ENCODE measurements at regions not wholly inside any gene's neighbourhood (a gene's known extent, or its start where the extent isn't known, plus 50 kb on each side); places are given as distances from the start of the nearest gene placed in this dataset.

DNA sequence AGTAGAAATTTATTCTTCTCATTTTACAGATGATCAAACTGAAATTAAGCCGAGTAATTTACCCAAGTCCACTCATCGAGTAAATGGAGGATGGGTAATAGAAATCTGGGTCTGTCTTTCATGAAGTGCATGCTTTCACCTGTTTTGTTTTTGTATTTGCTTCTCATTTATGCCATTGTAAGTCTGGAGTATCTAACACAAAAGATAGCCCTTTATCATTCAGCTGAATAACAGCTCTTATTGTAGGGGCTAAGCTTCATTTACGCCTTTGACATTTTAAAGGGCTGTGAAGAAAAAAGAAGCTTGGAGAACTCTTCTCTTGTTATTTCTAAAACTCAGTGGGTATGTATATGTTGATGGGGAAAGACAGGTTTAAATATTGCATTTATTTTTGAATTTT lies 1196.2 kb upstream of the TENM4 start:
- TF ChIP-seq EZH2phosphoT487 (IDR thresholded peaks at IDR 0.05) (no peak), EZH2 (IDR thresholded peaks at IDR 0.05) (no peak)
- TF ChIP-seq, protein P1, sequence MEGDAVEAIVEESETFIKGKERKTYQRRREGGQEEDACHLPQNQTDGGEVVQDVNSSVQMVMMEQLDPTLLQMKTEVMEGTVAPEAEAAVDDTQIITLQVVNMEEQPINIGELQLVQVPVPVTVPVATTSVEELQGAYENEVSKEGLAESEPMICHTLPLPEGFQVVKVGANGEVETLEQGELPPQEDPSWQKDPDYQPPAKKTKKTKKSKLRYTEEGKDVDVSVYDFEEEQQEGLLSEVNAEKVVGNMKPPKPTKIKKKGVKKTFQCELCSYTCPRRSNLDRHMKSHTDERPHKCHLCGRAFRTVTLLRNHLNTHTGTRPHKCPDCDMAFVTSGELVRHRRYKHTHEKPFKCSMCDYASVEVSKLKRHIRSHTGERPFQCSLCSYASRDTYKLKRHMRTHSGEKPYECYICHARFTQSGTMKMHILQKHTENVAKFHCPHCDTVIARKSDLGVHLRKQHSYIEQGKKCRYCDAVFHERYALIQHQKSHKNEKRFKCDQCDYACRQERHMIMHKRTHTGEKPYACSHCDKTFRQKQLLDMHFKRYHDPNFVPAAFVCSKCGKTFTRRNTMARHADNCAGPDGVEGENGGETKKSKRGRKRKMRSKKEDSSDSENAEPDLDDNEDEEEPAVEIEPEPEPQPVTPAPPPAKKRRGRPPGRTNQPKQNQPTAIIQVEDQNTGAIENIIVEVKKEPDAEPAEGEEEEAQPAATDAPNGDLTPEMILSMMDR (IDR thresholded peaks at IDR 0.05): no peak
- no peak overlapping the region for H3K4me3 Mint-ChIP-seq
- Histone ChIP-seq H3F3A (ENCODE audit: low read depth) (no peaks in the 10 kb centered on the region), H3K27ac (no peak overlapping the region), H2AFZ (replicated peaks) (no peak overlapping the region), H3K79me2 (ENCODE audit: low read depth) (no peaks in the 10 kb centered on the region), H3K4me2 (no peak overlapping the region), H3K4me1 (peaks cover 17% of the 10 kb centered on the region), H3K4me3 (no peak overlapping the region), H3K27me3 (no peaks in the 10 kb centered on the region), H3K9me3 (ENCODE audit: low read depth) (no peaks in the 10 kb centered on the region), H3K36me3 (no peaks in the 10 kb centered on the region), H4K20me1 (ENCODE audit: low read depth) (no peaks in the 10 kb centered on the region), H3K9ac (no peak overlapping the region)
- DNase-seq (ENCODE audit: low spot score): no peak
- H3K27ac Mint-ChIP-seq: no peak overlapping the region
- H3K9me3 Mint-ChIP-seq: no peaks in the 10 kb centered on the region
- peaks cover 4% of the 10 kb centered on the region for H3K27me3 Mint-ChIP-seq (ENCODE audit: insufficient read depth, low read depth)
- no peaks in the 10 kb centered on the region for H3K36me3 Mint-ChIP-seq
- H3K4me1 Mint-ChIP-seq: peaks cover 7% of the 10 kb centered on the region

DNA sequence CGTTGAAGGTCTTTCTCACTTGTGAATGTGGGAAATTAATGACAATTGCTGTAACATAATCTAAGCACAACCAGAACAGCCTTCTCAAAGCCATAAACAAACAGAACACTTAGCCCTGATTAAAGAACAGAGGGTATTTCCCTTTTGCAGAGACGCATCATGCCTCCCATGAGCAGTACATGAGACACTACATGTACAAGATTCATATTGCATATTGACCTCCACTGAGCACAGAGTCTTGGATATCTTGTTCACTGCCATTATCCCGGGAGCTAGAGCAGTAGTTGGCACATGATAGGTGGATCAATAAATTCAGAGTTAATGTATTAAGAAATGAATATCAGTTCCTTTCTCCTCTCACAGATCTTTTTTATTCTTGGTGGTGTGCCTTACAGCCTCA lies 1194.3 kb upstream of the TENM4 start:
- H3K27me3 Mint-ChIP-seq (ENCODE audit: insufficient read depth, low read depth): peaks cover 4% of the 10 kb centered on the region
- no peaks in the 10 kb centered on the region for H3K9me3 ChIP-seq (ENCODE audit: low read depth)
- TF ChIP-seq, protein P1 (IDR thresholded peaks at IDR 0.05): no peak
- no peak for DNase-seq (ENCODE audit: low spot score)
- H3K4me3 Mint-ChIP-seq: no peak overlapping the region
- no peaks in the 10 kb centered on the region for H3K36me3 Mint-ChIP-seq
- no peak overlapping the region for H3K27ac Mint-ChIP-seq
- H3K9ac ChIP-seq: no peak overlapping the region
- no peaks in the 10 kb centered on the region for H3K27me3 ChIP-seq
- no peaks in the 10 kb centered on the region for H3K36me3 ChIP-seq
- H3K4me3 ChIP-seq: no peak overlapping the region
- H2AFZ ChIP-seq (replicated peaks): no peak overlapping the region
- no peaks in the 10 kb centered on the region for H3F3A ChIP-seq (ENCODE audit: low read depth)
- no peaks in the 10 kb centered on the region for H3K9me3 Mint-ChIP-seq
- H3K4me1 Mint-ChIP-seq: peaks cover 7% of the 10 kb centered on the region
- no peaks in the 10 kb centered on the region for H3K79me2 ChIP-seq (ENCODE audit: low read depth)
- no peaks in the 10 kb centered on the region for H4K20me1 ChIP-seq (ENCODE audit: low read depth)
- no peak overlapping the region for H3K4me2 ChIP-seq
- H3K27ac ChIP-seq: no peak overlapping the region
- H3K4me1 ChIP-seq: peaks cover 21% of the 10 kb centered on the region

DNA sequence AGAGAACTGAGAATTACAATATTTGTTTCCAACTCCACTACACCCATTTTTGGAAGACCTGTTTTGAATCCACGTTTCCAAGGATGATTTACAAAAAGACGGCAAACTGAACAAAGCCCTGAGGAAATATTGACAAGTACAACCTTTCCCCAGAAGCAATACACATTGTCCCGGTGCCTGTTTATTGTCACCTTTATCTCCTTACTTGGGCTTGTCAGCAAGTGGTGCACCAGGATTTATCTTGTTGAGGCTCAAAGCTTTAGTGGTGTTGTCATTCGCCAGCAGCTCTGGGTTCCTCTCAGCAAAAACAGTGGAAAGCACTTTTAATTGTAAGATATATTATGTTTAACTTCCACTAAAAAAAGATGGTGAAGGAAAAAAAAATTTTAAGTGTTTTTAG lies 1191.9 kb upstream of the TENM4 start:
- no peak overlapping the region for H3K27ac Mint-ChIP-seq
- H3K4me3 Mint-ChIP-seq: no peak overlapping the region

More for the DNA sequence above, 1191.9 kb upstream of the TENM4 start:
- Histone ChIP-seq H3K4me2 (peak overlapping the region; percentile 33), H3K9me3 (ENCODE audit: low read depth) (no peaks in the 10 kb centered on the region), H4K20me1 (ENCODE audit: low read depth) (no peaks in the 10 kb centered on the region), H3K27me3 (no peaks in the 10 kb centered on the region), H3K9ac (no peak overlapping the region), H3K79me2 (ENCODE audit: low read depth) (no peaks in the 10 kb centered on the region), H3F3A (ENCODE audit: low read depth) (no peaks in the 10 kb centered on the region), H3K27ac (peak overlapping the region; percentile 31), H3K4me1 (peaks cover 21% of the 10 kb centered on the region), H3K4me3 (no peak overlapping the region), H3K36me3 (no peaks in the 10 kb centered on the region), H2AFZ (replicated peaks) (no peak overlapping the region)
- Mint-ChIP-seq H3K36me3 (no peaks in the 10 kb centered on the region), H3K4me1 (peaks cover 5% of the 10 kb centered on the region), H3K9me3 (no peaks in the 10 kb centered on the region), H3K27me3 (ENCODE audit: insufficient read depth, low read depth) (peaks cover 4% of the 10 kb centered on the region)
- no peak for DNase-seq (ENCODE audit: low spot score)
- TF ChIP-seq, protein P1 (IDR thresholded peaks at IDR 0.05): no peak
- no peak for TF ChIP-seq EZH2 (IDR thresholded peaks at IDR 0.05)

Measured in neural progenitor cell (in vitro differentiated cells).